ENCODE measurements at regions not wholly inside any gene's neighbourhood (a gene's known extent, or its start where the extent isn't known, plus 50 kb on each side); places are given as distances from the start of the nearest gene placed in this dataset.

GRCh38 chr1:239436286-239436685 is 49.9 kb downstream of the CHRM3 start:
- DNase-seq (ENCODE audit: low read depth) = no peak

GRCh38 chr1:239437822-239438221 is 51.5 kb downstream of the CHRM3 start:
- no peak for DNase-seq (ENCODE audit: low read depth)

- no peak for DNase-seq (ENCODE audit: low read depth)
These were observed 52.5 kb downstream of the CHRM3 start for GRCh38 chr1:239438891-239439290.

GRCh38 chr1:239443361-239443760 is 57.0 kb downstream of the CHRM3 start:
- no peak for DNase-seq (ENCODE audit: low read depth)

GRCh38 chr1:239446611-239447010 is 60.2 kb downstream of the CHRM3 start:
- DNase-seq (ENCODE audit: low read depth) = no peak

GRCh38 chr1:239448911-239449310 is 62.5 kb downstream of the CHRM3 start:
- no peak for DNase-seq (ENCODE audit: low read depth)

GRCh38 chr1:239455743-239456142 is 69.4 kb downstream of the CHRM3 start:
- no peak for DNase-seq (ENCODE audit: low read depth)

- DNase-seq (ENCODE audit: low read depth) = no peak
These were observed 70.4 kb downstream of the CHRM3 start for GRCh38 chr1:239456788-239457187.

- DNase-seq (ENCODE audit: low read depth) = no peak
These were observed 71.2 kb downstream of the CHRM3 start for GRCh38 chr1:239457491-239458143.

- DNase-seq (ENCODE audit: low read depth) = no peak
These were observed 71.8 kb downstream of the CHRM3 start for GRCh38 chr1:239458144-239458500.

GRCh38 chr1:239467730-239468129 is 81.4 kb downstream of the CHRM3 start:
- DNase-seq (ENCODE audit: low read depth) = no peak

- DNase-seq (ENCODE audit: low read depth) = no peak
These were observed 91.7 kb downstream of the CHRM3 start for GRCh38 chr1:239478069-239478468.

- DNase-seq (ENCODE audit: low read depth) = no peak
These were observed 97.0 kb downstream of the CHRM3 start for GRCh38 chr1:239483391-239483790.

- DNase-seq (ENCODE audit: low read depth) = no peak
These were observed 107.5 kb downstream of the CHRM3 start for GRCh38 chr1:239493811-239494414.

GRCh38 chr1:239505094-239505493 is 118.7 kb downstream of the CHRM3 start:
- no peak for DNase-seq (ENCODE audit: low read depth)

- no peak for DNase-seq (ENCODE audit: low read depth)
These were observed 121.5 kb downstream of the CHRM3 start for GRCh38 chr1:239507826-239508225.

- no peak for DNase-seq (ENCODE audit: low read depth)
These were observed 125.5 kb downstream of the CHRM3 start for GRCh38 chr1:239511875-239512274.

GRCh38 chr1:239516579-239516978 is 130.2 kb downstream of the CHRM3 start:
- no peak for DNase-seq (ENCODE audit: low read depth)

- DNase-seq (ENCODE audit: low read depth) = no peak
These were observed 140.0 kb downstream of the CHRM3 start for GRCh38 chr1:239526391-239526790.

- no peak for DNase-seq (ENCODE audit: low read depth)
These were observed 140.8 kb downstream of the CHRM3 start for GRCh38 chr1:239527051-239527693.

- DNase-seq (ENCODE audit: low read depth) = no peak
These were observed 149.9 kb downstream of the CHRM3 start for GRCh38 chr1:239536165-239536849.

GRCh38 chr1:239537795-239538194 is 151.4 kb downstream of the CHRM3 start:
- DNase-seq (ENCODE audit: low read depth) = no peak

Data from stimulated activated CD8-positive, alpha-beta memory T cell treated with anti-CD3 and anti-CD28 coated beads, Interleukin-4, amount 100 ng/mL, for 24 hours (primary cell).